GM23248 (cell line): ENCODE measurements at regions not wholly inside any gene's neighbourhood (a gene's known extent, or its start where the extent isn't known, plus 50 kb on each side); places are given as distances from the start of the nearest gene placed in this dataset.

Experiments
- EZH2 ChIP-seq: fragments of 200-600 bp; sonication (generic); IDR thresholded peaks from 2 replicates; pipeline ENCODE4 v1.6.1; 2018; ENCODE audit warnings: antibody characterized with exemption, mild to moderate bottlenecking; ENCODE audit not compliant: insufficient read depth, poor library complexity, severe bottlenecking
- EZH2phosphoT487 ChIP-seq: fragments of 200-600 bp; sonication (generic); IDR thresholded peaks from 2 replicates; pipeline ENCODE4 v1.6.1; 2018; ENCODE audit warnings: antibody characterized with exemption, moderate library complexity, mild to moderate bottlenecking, low read depth; ENCODE audit not compliant: insufficient read depth

DNA sequence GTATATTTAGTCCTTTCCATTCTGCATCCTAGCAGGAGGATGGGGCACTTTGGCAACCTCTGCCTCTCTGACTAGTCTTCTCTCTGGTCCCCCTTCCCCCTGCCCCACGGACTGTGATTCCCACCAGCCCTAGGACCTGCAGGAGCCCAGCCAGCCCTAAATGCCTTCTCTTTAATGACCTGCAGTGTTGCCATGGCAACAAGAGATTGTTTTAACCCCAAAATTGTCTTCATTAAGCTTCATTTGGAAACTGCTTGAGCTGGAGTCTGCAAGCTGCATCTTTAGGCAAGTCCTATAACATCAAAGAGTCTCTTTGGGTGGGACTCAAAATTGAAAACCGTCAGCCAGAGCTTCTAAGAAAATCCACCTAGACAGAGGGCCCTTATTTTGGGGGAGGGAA lies 59.7 kb upstream of the ANKRD34C start:
- no peak for TF ChIP-seq EZH2
- no peak for TF ChIP-seq EZH2phosphoT487
